Kidney (tissue), 13 donors: ENCODE measurements at regions not wholly inside any gene's neighbourhood (a gene's known extent, or its start where the extent isn't known, plus 50 kb on each side); places are given as distances from the start of the nearest gene placed in this dataset.

Source experiments
- DNase-seq, 5 donors: peaks; one replicate each; pipeline ENCODE4 v3.0.0-alpha.2; 2013 to 2020
- FAIRE-seq: peaks from 2 replicates; lab custom pipeline; 2012; peaks lifted over from hg19 to GRCh38; lab: Jason Lieb, UNC
- H3K27ac ChIP-seq, 2 donors: one replicate each; pipeline ENCODE4 v1.7.0; 2013; ENCODE audit warnings: low read depth in 2 of 2, low read length in 2 of 2, inconsistent platforms in 1 of 2
- H3K27me3 ChIP-seq: one replicate; pipeline ENCODE4 v1.7.1; 2013; ENCODE audit warnings: low read length, inconsistent platforms; ENCODE audit not compliant: control insufficient read depth, insufficient read depth
- H3K36me3 ChIP-seq, 3 donors: one replicate each; pipeline versions ENCODE4 v1.7.0 to v1.7.1; 2013; ENCODE audit warnings: low read length in 3 of 3, control low read depth in 1 of 3, inconsistent platforms in 1 of 3; ENCODE audit not compliant: insufficient read depth in 3 of 3, control insufficient read depth in 2 of 3
- H3K4me1 ChIP-seq, 3 donors: one replicate each; pipeline versions ENCODE4 v1.7.0 to v1.7.1; 2013; ENCODE audit warnings: low read length in 3 of 3, inconsistent platforms in 1 of 3, low read depth in 1 of 3; ENCODE audit not compliant: control insufficient read depth in 2 of 3, insufficient read depth in 2 of 3
- H3K4me3 ChIP-seq, 3 donors: one replicate each; pipeline versions ENCODE4 v1.7.0 to v1.8.1; 2013; ENCODE audit warnings: low read length in 3 of 3, control low read depth in 1 of 3, inconsistent platforms in 1 of 3
- H3K9ac ChIP-seq, 3 donors: one replicate each; pipeline versions ENCODE4 v1.7.0 to v1.7.1; 2013; ENCODE audit warnings: low read length in 3 of 3, control low read depth in 1 of 3, inconsistent platforms in 1 of 3
- H3K9me3 ChIP-seq, 3 donors: one replicate each; pipeline versions ENCODE4 v1.7.0 to v1.7.1; 2013; ENCODE audit warnings: low read length in 3 of 3, control low read depth in 1 of 3, inconsistent platforms in 1 of 3; ENCODE audit not compliant: control insufficient read depth in 2 of 3, insufficient read depth in 1 of 3
- intact Hi-C: fragments of 100-400 bp; cut with DNase I; formaldehyde crosslinking; loops from one replicate; pipeline ENCODE4 v1.11.1; 2022
- TF ChIP-seq, protein P1 (sequence below): IDR thresholded peaks from 3 replicates; pipeline ENCODE4 v1.5.1; 2012; ENCODE audit warnings: mild to moderate bottlenecking, moderate library complexity, borderline replicate concordance; ENCODE audit not compliant: insufficient read depth; ENCODE audit errors: extremely low read depth
- donor health status: control.
- donor health status: control.
- donor health status: control.
- donor health status: control.
- donor health status: control.
- donor health status: DM: yes; HTN: yes; CAD: no.
- donor health status: Normal renal cell carcinoma (clear cell type).

DNA sequence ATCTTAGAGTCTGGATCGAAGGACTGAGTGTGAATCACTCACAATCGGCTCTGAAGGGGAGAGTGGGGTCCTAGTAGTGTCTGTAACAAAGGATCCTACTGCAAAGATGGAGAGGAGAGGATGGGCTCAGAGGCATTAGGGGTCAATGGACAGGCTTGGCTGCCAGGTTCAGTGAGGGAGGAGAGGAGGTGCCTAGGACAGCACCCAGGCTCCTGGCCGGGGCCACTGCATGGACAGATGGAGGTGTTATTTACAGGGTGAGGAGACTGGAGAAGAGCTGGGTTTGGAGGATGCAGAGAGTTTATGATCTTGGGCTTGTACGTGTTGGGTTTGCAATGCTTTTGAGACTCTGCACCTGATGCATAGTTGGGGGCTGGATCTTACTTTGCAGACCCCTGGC, 658.9 kb downstream of the PTPRU start:
- H3K27ac ChIP-seq: no peak overlapping the region
- FAIRE-seq (no peak), DNase-seq (no peak)
- no peak overlapping the region for H3K9ac ChIP-seq
- no peaks in the 10 kb centered on the region for H3K9me3 ChIP-seq
- intact Hi-C loops: no loop called here
- H3K4me1 ChIP-seq: no peaks in the 10 kb centered on the region
- H3K27me3 ChIP-seq: no peaks in the 10 kb centered on the region
- no peaks in the 10 kb centered on the region for H3K36me3 ChIP-seq
- no peak overlapping the region for H3K4me3 ChIP-seq
- TF ChIP-seq, protein P1, sequence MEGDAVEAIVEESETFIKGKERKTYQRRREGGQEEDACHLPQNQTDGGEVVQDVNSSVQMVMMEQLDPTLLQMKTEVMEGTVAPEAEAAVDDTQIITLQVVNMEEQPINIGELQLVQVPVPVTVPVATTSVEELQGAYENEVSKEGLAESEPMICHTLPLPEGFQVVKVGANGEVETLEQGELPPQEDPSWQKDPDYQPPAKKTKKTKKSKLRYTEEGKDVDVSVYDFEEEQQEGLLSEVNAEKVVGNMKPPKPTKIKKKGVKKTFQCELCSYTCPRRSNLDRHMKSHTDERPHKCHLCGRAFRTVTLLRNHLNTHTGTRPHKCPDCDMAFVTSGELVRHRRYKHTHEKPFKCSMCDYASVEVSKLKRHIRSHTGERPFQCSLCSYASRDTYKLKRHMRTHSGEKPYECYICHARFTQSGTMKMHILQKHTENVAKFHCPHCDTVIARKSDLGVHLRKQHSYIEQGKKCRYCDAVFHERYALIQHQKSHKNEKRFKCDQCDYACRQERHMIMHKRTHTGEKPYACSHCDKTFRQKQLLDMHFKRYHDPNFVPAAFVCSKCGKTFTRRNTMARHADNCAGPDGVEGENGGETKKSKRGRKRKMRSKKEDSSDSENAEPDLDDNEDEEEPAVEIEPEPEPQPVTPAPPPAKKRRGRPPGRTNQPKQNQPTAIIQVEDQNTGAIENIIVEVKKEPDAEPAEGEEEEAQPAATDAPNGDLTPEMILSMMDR: no peak

DNA sequence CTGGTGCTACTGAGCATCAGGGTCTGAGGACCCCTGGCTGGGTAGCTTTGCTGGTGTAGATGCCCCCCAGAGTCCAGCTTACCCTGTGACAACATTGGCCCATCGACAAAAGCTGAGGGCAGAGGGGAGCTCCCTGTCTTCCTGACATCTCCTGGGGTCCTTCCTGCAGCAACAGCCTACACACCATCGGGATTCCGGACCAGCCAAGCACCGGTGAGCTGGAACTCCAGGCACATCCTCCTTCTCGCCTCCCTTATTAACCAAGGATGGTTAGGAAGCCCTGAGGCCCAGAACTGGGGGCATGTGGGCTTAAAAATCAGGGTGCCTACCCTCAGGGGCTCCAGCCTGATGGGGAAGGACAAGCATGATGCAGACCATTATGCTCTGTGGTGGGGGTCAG, 658.0 kb downstream of the PTPRU start:
- Histone ChIP-seq H3K4me1 (no peaks in the 10 kb centered on the region), H3K27me3 (no peaks in the 10 kb centered on the region), H3K9ac (no peak overlapping the region), H3K4me3 (no peak overlapping the region), H3K9me3 (no peaks in the 10 kb centered on the region), H3K27ac (no peak overlapping the region), H3K36me3 (no peaks in the 10 kb centered on the region)
- intact Hi-C loops: no loop called here
- no peak for DNase-seq
- TF ChIP-seq, protein P1: no peak
- no peak for FAIRE-seq

DNA sequence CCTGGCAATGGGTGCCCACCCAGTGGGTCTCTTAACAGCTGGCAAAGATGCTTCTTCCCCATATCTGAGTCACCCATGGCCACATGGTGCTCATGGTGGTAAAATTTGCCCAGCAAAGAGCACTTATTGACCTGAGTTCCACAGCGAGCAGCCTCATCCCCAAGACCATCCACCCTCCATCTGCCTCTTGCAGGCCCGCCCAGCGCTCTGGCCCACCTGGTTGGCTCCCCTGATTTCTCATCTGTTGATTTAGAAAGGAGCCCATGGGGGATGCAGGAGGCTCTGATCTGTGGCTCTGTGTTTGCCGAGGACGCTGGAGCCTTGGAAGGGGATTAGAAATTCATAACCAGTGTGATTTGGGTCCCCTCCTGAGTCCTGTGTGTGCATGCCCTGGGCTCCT, 657.5 kb downstream of the PTPRU start:
- Histone ChIP-seq H3K36me3 (no peaks in the 10 kb centered on the region), H3K9ac (no peak overlapping the region), H3K27ac (no peak overlapping the region), H3K27me3 (no peaks in the 10 kb centered on the region), H3K4me3 (no peak overlapping the region), H3K9me3 (no peaks in the 10 kb centered on the region), H3K4me1 (no peaks in the 10 kb centered on the region)
- FAIRE-seq (no peak), DNase-seq (no peak)
- intact Hi-C loops: no loop called here
- TF ChIP-seq, protein P1: no peak

DNA sequence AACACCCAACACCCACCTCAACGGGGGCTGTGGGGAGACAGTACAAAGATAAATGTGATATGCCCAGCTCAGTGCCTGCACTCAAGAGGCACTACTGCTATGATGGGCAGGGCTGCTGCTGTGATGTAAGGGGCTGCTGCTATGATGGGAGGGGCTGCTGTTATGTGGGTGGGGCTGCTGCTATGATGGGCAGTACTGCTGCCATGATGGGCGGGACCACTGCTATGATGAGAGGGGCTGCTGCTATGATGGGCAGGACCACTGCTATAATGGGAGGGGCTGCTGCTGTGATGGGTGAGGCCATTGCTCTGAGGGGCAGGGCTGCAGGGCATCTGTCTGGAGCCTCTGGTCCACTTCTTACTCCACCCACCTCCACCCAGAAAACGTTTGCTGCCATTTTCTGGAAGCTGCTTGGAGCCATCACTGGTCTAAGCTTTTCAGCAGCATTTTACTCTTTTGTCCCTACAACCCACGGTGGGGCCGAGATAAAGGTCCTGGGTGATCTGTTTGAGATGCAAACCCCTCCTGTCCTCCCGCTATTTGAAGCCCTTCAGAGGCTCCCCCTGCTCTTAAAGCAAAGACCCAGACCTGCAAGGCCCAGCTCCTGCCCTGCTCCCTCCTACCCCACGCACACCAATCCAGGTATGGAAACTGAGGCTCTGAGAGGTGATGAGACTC, 656.9 kb downstream of the PTPRU start:
- Histone ChIP-seq H3K9ac (no peak overlapping the region), H3K9me3 (no peaks in the 10 kb centered on the region), H3K4me3 (no peak overlapping the region), H3K27ac (no peak overlapping the region), H3K27me3 (no peaks in the 10 kb centered on the region), H3K36me3 (no peaks in the 10 kb centered on the region), H3K4me1 (no peaks in the 10 kb centered on the region)
- intact Hi-C loops: no loop called here
- DNase-seq: no peak
- TF ChIP-seq, protein P1: no peak
- FAIRE-seq: no peak
